OCI-LY3 (cell line): ENCODE measurements at regions not wholly inside any gene's neighbourhood (a gene's known extent, or its start where the extent isn't known, plus 50 kb on each side); places are given as distances from the start of the nearest gene placed in this dataset.

Source experiments
- H2AFZ ChIP-seq: fragments of 200-600, 300-600 bp; shearing (Covaris generic); 2 replicates; pipeline ENCODE4 v1.6.0; 2014; ENCODE audit warnings: antibody characterized with exemption, low read depth, low read length
- H3K27ac ChIP-seq: fragments of 200-600, 300-600 bp; sonication (generic); 2 replicates; pipeline ENCODE4 v1.5.1; 2014; ENCODE audit warnings: mild to moderate bottlenecking, low read length, moderate library complexity, mixed read lengths
- H3K27me3 ChIP-seq: fragments of 200-600, 300-600 bp; sonication (generic); 2 replicates; pipeline ENCODE4 v1.6.1; 2014; ENCODE audit warnings: low read depth, low read length, mixed read lengths
- H3K36me3 ChIP-seq: fragments of 200-600, 300-600 bp; sonication (generic); replicated peaks from 2 replicates; pipeline ENCODE3; 2014; ENCODE audit warnings: low read depth, low read length, mixed read lengths
- H3K4me1 ChIP-seq: fragments of 300-600, 200-600 bp; sonication (generic); 2 replicates; pipeline ENCODE4 v1.6.1; 2014; ENCODE audit warnings: low read length, mixed read lengths
- H3K4me2 ChIP-seq: fragments of 200-600, 300-600 bp; sonication (generic); 2 replicates; pipeline ENCODE4 v1.6.1; 2014; ENCODE audit warnings: low read length, mixed read lengths
- H3K4me3 ChIP-seq: fragments of 300-600, 200-600 bp; sonication (generic); 2 replicates; pipeline ENCODE4 v1.5.1; 2014; ENCODE audit warnings: antibody characterized with exemption, mild to moderate bottlenecking, low read length, moderate library complexity
- H3K79me2 ChIP-seq: fragments of 300-600, 200-600 bp; shearing (Covaris generic); 2 replicates; pipeline ENCODE4 v1.6.1; 2014; ENCODE audit warnings: mild to moderate bottlenecking, low read length, mixed read lengths
- H3K9ac ChIP-seq: fragments of 300-600, 200-600 bp; shearing (Covaris generic); 2 replicates; pipeline ENCODE4 v1.6.0; 2014; ENCODE audit warnings: mild to moderate bottlenecking, low read length, moderate library complexity
- H3K9me3 ChIP-seq: fragments of 200-600, 300-600 bp; shearing (Covaris generic); 2 replicates; pipeline ENCODE4 v1.6.1; 2014; ENCODE audit warnings: low read length, mixed read lengths; ENCODE audit not compliant: insufficient read depth
- H4K20me1 ChIP-seq: fragments of 200-600, 300-600 bp; sonication (generic); 2 replicates; pipeline ENCODE4 v1.6.1; 2016; ENCODE audit warnings: low read length, mixed read lengths; ENCODE audit not compliant: insufficient read depth
- EZH2phosphoT487 ChIP-seq: fragments of 200-600 bp; shearing (Covaris generic); IDR thresholded peaks from 2 replicates; pipeline ENCODE4 v1.6.1; 2018; ENCODE audit warnings: antibody characterized with exemption, mixed run types, low read depth
- TF ChIP-seq, protein P1 (sequence below): fragments of 200-600, 300-600 bp; sonication (generic); IDR thresholded peaks from 2 replicates; pipeline ENCODE4 v1.5.1; 2014; ENCODE audit warnings: antibody characterized with exemption, low read length, low read depth

- Histone ChIP-seq H3K4me3 (no peak overlapping the region), H3K36me3 (no peaks in the 10 kb centered on the region), H3K9ac (no peak overlapping the region), H3K4me2 (no peak overlapping the region), H3K79me2 (no peaks in the 10 kb centered on the region), H3K27me3 (peaks cover 35% of the 10 kb centered on the region), H3K4me1 (no peaks in the 10 kb centered on the region), H3K9me3 (no peaks in the 10 kb centered on the region), H4K20me1 (no peaks in the 10 kb centered on the region), H3K27ac (no peak overlapping the region), H2AFZ (no peak overlapping the region)
- no peak for TF ChIP-seq EZH2phosphoT487
- TF ChIP-seq, protein P1, sequence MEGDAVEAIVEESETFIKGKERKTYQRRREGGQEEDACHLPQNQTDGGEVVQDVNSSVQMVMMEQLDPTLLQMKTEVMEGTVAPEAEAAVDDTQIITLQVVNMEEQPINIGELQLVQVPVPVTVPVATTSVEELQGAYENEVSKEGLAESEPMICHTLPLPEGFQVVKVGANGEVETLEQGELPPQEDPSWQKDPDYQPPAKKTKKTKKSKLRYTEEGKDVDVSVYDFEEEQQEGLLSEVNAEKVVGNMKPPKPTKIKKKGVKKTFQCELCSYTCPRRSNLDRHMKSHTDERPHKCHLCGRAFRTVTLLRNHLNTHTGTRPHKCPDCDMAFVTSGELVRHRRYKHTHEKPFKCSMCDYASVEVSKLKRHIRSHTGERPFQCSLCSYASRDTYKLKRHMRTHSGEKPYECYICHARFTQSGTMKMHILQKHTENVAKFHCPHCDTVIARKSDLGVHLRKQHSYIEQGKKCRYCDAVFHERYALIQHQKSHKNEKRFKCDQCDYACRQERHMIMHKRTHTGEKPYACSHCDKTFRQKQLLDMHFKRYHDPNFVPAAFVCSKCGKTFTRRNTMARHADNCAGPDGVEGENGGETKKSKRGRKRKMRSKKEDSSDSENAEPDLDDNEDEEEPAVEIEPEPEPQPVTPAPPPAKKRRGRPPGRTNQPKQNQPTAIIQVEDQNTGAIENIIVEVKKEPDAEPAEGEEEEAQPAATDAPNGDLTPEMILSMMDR = no peak
Measured at GRCh38 chr3:124428372-124429128, 301.7 kb upstream of the UMPS start.

DNA sequence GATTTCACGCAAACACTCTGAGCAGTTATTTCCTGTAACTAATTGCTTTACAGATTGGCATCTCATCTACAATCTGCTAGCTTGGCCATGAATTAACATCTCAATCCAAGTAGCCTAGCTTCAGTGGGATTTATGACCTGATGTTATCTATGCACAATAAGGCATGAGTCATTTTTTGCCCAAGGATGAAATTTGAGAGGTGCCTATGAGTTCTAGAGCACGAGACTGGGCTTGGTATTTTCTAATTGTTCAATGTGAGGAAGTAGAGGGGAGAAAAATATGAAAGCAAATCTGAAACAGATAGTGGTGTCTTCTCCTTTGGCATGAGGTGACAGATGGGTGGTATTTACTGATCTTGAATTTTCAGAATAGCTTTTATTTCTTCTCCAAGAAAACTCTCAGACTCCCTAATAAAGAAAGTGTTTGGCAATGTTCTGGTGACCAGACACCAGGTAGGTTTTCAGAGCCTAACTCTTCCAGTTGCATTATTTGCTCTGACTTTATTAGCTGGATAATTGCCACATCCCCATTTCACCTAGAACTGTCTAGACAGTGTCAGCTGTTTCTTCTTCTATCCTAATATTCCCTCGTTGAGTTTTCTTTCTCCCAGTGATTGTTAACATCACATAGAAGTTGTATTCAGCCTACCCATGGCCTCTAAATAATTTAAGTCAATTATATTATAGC lies 301.0 kb upstream of the UMPS start:
- Histone ChIP-seq H3K27ac (no peak overlapping the region), H2AFZ (no peak overlapping the region), H3K9ac (no peak overlapping the region), H3K27me3 (peaks cover 35% of the 10 kb centered on the region), H3K9me3 (no peaks in the 10 kb centered on the region), H3K4me3 (no peak overlapping the region), H3K4me1 (no peaks in the 10 kb centered on the region), H3K4me2 (no peak overlapping the region), H3K36me3 (no peaks in the 10 kb centered on the region), H3K79me2 (no peaks in the 10 kb centered on the region), H4K20me1 (no peaks in the 10 kb centered on the region)
- no peak for TF ChIP-seq EZH2phosphoT487
- TF ChIP-seq, protein P1 = no peak

- no peak overlapping the region for H3K4me3 ChIP-seq
- no peak overlapping the region for H2AFZ ChIP-seq
- H4K20me1 ChIP-seq = no peaks in the 10 kb centered on the region
- no peak overlapping the region for H3K4me2 ChIP-seq
- H3K9me3 ChIP-seq = no peaks in the 10 kb centered on the region
- H3K79me2 ChIP-seq = no peaks in the 10 kb centered on the region
- no peaks in the 10 kb centered on the region for H3K36me3 ChIP-seq
- H3K27ac ChIP-seq = no peak overlapping the region
- TF ChIP-seq EZH2phosphoT487 = no peak
- TF ChIP-seq, protein P1 = no peak
- H3K9ac ChIP-seq = no peak overlapping the region
- H3K4me1 ChIP-seq = no peaks in the 10 kb centered on the region
- H3K27me3 ChIP-seq = peaks cover 42% of the 10 kb centered on the region
Measured at GRCh38 chr3:124431331-124431994, 298.8 kb upstream of the UMPS start.

DNA sequence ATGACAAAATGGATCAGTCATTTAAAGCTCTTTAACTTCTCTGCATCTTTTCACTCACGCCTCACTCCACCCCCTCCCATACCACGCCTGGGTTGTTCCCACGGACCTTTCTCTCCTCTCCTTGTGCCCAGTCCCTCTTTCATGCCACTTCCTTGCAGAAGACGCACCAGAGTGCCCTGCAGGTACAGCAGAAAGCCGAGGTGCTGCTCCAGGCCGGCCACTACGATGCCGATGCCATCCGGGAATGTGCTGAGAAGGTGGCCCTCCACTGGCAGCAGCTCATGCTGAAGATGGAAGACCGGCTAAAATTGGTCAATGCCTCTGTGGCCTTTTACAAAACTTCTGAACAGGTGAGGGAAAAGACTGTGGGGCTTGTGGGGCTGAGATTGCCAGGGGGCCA lies 296.1 kb upstream of the UMPS start:
- no peak overlapping the region for H3K4me2 ChIP-seq
- no peak overlapping the region for H3K27ac ChIP-seq
- TF ChIP-seq, protein P1 = no peak
- no peak for TF ChIP-seq EZH2phosphoT487
- H3K4me1 ChIP-seq = no peaks in the 10 kb centered on the region
- no peaks in the 10 kb centered on the region for H3K79me2 ChIP-seq
- H2AFZ ChIP-seq = no peak overlapping the region
- no peak overlapping the region for H3K9ac ChIP-seq
- H3K27me3 ChIP-seq = peaks cover 16% of the 10 kb centered on the region; the same call in 1 of the 2 replicates
- H4K20me1 ChIP-seq = no peaks in the 10 kb centered on the region
- no peaks in the 10 kb centered on the region for H3K9me3 ChIP-seq
- no peak overlapping the region for H3K4me3 ChIP-seq
- H3K36me3 ChIP-seq = no peaks in the 10 kb centered on the region
